Mesendoderm (in vitro differentiated cells): ENCODE measurements at regions not wholly inside any gene's neighbourhood (a gene's known extent, or its start where the extent isn't known, plus 50 kb on each side); places are given as distances from the start of the nearest gene placed in this dataset.

Experiments
- DNase-seq: peaks from one replicate; pipeline ENCODE4 v3.0.0; 2013
- H2AK5ac ChIP-seq: 2 replicates; pipeline ENCODE4 v1.6.1; 2013; ENCODE audit warnings: low read length, inconsistent platforms
- H2BK120ac ChIP-seq: 2 replicates; pipeline ENCODE4 v1.6.1; 2013; ENCODE audit warnings: low read depth, mild to moderate bottlenecking, low read length, moderate library complexity, mixed read lengths
- H2BK15ac ChIP-seq: replicated peaks from 2 replicates; pipeline ENCODE4 v1.6.1; 2013; ENCODE audit warnings: low read depth, mild to moderate bottlenecking, moderate library complexity
- H2BK5ac ChIP-seq: 2 replicates; pipeline ENCODE4 v1.6.1; 2013; ENCODE audit warnings: low read length, inconsistent platforms
- H3K18ac ChIP-seq: 2 replicates; pipeline ENCODE4 v1.6.1; 2013; ENCODE audit warnings: mild to moderate bottlenecking, low read length, mixed read lengths
- H3K23ac ChIP-seq: one replicate; pipeline ENCODE4 v1.6.1; 2013; ENCODE audit warnings: low read length
- H3K27ac ChIP-seq: 2 replicates; pipeline ENCODE4 v1.5.1; 2013; ENCODE audit warnings: low read depth, mild to moderate bottlenecking, inconsistent platforms, low read length, moderate library complexity
- H3K27me3 ChIP-seq: 2 replicates; pipeline ENCODE4 v1.6.1; 2013; ENCODE audit warnings: low read length, control low read depth, mild to moderate bottlenecking, inconsistent platforms; ENCODE audit not compliant: insufficient read depth, poor library complexity
- H3K36me3 ChIP-seq: 2 replicates; pipeline ENCODE4 v1.6.1; 2013; ENCODE audit warnings: low read length, inconsistent platforms; ENCODE audit not compliant: control insufficient read depth, insufficient read depth
- H3K4ac ChIP-seq: one replicate; pipeline ENCODE4 v1.6.1; 2013; ENCODE audit warnings: low read depth, mild to moderate bottlenecking, low read length, moderate library complexity
- H3K4me1 ChIP-seq: 2 replicates; pipeline ENCODE4 v1.6.1; 2013; ENCODE audit warnings: low read depth, low read length, inconsistent platforms; ENCODE audit not compliant: control insufficient read depth
- H3K4me2 ChIP-seq: 2 replicates; pipeline ENCODE4 v1.6.1; 2013; ENCODE audit warnings: low read length
- H3K4me3 ChIP-seq: 2 replicates; pipeline ENCODE4 v1.5.1; 2013; ENCODE audit warnings: mild to moderate bottlenecking, low read length
- H3K56ac ChIP-seq: one replicate; pipeline ENCODE4 v1.6.1; 2013; ENCODE audit warnings: low read length
- H3K79me1 ChIP-seq: 2 replicates; pipeline ENCODE4 v1.6.1; 2013; ENCODE audit warnings: low read length, inconsistent platforms
- H3K79me2 ChIP-seq: 2 replicates; pipeline ENCODE4 v1.6.1; 2013; ENCODE audit warnings: mild to moderate bottlenecking, low read length; ENCODE audit not compliant: control insufficient read depth, insufficient read depth
- H3K9ac ChIP-seq: 2 replicates; pipeline ENCODE4 v1.6.1; 2013; ENCODE audit warnings: low read length, inconsistent platforms
- H4K5ac ChIP-seq: one replicate; pipeline ENCODE4 v1.6.1; 2013; ENCODE audit warnings: low read length
- H4K8ac ChIP-seq: one replicate; pipeline ENCODE4 v1.6.1; 2013; ENCODE audit warnings: low read depth, mild to moderate bottlenecking, control low read depth, low read length, moderate library complexity
- WGBS: extraction: QIAGEN DNeasy Blood & Tissue Kit; methylation state at CpG from one replicate; pipeline ENCODE4 v1.1.7; 2013; ENCODE audit warnings: low lambda C conversion rate, missing lambda C conversion rate; ENCODE audit not compliant: insufficient coverage; ENCODE audit errors: extremely low coverage; 5-methylcytosine and 5-hydroxymethylcytosine counted together

DNA sequence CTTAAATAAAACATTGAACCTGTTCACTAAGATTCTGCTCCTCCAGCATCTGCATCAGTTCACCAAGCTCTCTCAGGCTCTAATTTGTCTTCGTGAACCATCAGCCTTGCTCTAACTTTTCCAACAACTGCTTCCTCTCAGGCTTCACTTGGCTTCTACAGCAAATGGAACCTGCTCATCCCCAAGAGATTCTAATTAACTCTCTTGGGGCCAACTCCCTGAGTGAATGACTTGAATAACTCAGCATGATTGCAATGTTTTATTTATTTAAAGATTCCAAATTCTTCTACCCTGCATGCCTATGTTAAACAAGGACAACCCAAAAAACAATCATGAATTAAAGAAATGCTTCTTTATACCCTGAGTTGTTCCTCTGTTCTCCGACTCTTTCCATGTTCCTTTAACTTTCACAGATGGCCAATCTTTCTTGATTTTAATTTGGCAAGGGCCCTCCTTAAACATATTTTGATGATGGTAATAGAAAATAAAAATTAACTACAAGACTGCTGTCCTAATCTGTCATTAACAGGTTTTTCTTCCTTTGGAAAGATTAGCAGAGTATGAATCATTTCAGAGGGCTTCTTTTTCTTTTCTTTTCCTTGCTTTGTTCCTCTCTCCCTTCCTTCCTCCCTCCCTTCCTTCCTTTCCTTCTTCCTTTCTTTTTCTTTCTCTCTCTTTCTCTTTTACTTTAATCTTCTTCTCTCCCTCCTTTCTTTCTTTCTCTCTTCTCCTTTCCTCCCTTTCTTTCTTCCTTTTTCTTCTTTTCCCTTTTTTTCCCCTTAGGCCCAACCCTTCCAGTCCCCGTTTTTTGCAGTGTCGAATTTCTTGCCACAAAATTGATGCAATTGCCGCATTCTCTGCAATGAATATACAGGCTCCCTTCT is 195.0 kb upstream of the RHOBTB1 start:
- H4K8ac ChIP-seq, result no peak overlapping the region
- H3K4ac ChIP-seq, result no peak overlapping the region
- H2BK5ac ChIP-seq, result no peak overlapping the region
- H3K4me2 ChIP-seq, result no peak overlapping the region
- H3K79me1 ChIP-seq, result no peaks in the 10 kb centered on the region
- no peak overlapping the region for H3K4me3 ChIP-seq
- H2BK120ac ChIP-seq, result peak overlapping the region; percentile 73
- H3K4me1 ChIP-seq, result peaks cover 9% of the 10 kb centered on the region
- no peak overlapping the region for H3K27ac ChIP-seq
- no peaks in the 10 kb centered on the region for H3K79me2 ChIP-seq
- DNase-seq, result no peak
- peak overlapping the region; percentile 28 for H3K18ac ChIP-seq
- H3K56ac ChIP-seq, result no peak overlapping the region
- H4K5ac ChIP-seq, result no peak overlapping the region
- no peaks in the 10 kb centered on the region for H3K27me3 ChIP-seq
- no peaks in the 10 kb centered on the region for H3K36me3 ChIP-seq
- H2AK5ac ChIP-seq, result no peak overlapping the region
- H2BK15ac ChIP-seq, result no peak overlapping the region
- no peak overlapping the region for H3K23ac ChIP-seq
- WGBS, result no CpG with 5 or more reads among the region's 5 CpGs
- no peak overlapping the region for H3K9ac ChIP-seq

DNA sequence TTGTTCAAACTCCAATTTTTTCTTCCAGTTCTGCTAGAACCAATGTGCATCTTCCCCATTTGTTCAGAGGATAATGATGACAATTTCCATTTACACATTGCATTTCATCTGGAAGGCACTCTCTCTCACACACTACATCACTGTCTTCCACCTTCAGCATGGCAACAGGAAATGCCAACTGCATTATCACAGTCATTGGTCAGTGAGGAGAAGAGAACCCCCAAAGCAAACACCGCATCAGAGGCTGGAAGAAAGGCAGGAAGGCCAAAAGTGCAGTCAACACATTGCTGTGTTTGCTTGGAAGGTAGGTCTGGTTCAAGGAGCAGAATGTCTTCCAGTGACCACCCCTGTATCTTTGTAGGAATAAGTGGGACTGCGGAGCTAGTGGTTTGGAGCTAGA is 192.2 kb upstream of the RHOBTB1 start:
- no CpG with 5 or more reads among the region's 2 CpGs for WGBS
- peaks cover 9% of the 10 kb centered on the region for H3K4me1 ChIP-seq
- no peak overlapping the region for H3K9ac ChIP-seq

DNA sequence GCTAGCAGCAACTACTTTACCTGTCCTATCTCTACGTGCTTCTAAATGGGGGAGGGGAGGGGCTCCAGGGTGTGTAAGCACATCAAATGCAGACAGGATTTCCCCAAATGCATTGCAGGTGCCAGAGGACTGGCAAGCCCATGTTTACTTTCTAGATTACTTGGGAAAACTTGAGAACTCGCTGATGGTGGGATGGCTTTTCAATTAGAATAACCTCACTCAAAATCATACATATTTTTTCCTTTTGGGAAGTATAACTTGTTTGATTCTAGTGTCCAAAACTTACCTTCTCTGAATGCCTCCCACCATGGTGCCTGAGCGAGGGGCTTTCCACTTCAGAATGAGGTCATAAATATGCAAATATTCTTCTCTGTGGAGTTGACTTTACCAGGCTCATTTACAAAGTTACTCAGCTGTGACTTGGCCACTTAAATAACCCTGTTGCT is 191.3 kb upstream of the RHOBTB1 start:
- peak; percentile 37 for DNase-seq
- WGBS, result no CpG with 5 or more reads among the region's 3 CpGs
- H3K9ac ChIP-seq, result no peak overlapping the region

More for the DNA sequence above, 192.2 kb upstream of the RHOBTB1 start:
- Histone ChIP-seq H2BK120ac (no peak overlapping the region), H2BK15ac (no peak overlapping the region), H3K79me2 (no peaks in the 10 kb centered on the region), H3K36me3 (no peaks in the 10 kb centered on the region), H3K27ac (no peak overlapping the region), H3K79me1 (no peaks in the 10 kb centered on the region), H3K4me3 (no peak overlapping the region), H3K18ac (no peak overlapping the region), H3K4ac (no peak overlapping the region), H4K5ac (no peak overlapping the region), H3K23ac (no peak overlapping the region), H3K56ac (peak overlapping the region; percentile 18), H4K8ac (no peak overlapping the region), H3K4me2 (no peak overlapping the region), H2AK5ac (no peak overlapping the region), H3K27me3 (no peaks in the 10 kb centered on the region), H2BK5ac (no peak overlapping the region)
- DNase-seq, result peak; percentile 86

DNA sequence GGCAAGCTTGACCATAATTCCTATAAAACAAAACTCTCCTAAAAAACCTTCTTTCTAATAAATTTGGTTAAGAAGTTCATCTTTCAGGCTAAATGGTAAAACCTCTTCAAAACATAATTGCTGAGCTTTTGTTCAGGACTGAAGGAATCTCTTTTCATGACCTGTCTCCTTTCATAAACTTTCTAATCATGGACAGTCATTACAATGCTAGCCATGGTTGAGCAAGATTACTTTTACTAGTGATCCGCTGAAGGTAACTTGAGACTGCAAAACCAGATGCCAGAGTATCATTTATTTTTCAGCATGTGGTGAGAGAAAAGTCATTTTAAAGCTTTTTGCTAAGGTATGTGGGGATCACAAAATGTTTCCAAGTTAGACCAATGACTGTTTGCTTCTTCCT is 186.4 kb upstream of the RHOBTB1 start:
- Histone ChIP-seq H3K4ac (no peak overlapping the region), H3K4me1 (no peaks in the 10 kb centered on the region), H3K4me3 (no peak overlapping the region), H3K36me3 (no peaks in the 10 kb centered on the region), H3K79me1 (no peaks in the 10 kb centered on the region), H4K8ac (no peak overlapping the region), H3K27me3 (no peaks in the 10 kb centered on the region), H3K23ac (no peak overlapping the region), H2BK15ac (no peak overlapping the region), H3K18ac (no peak overlapping the region), H3K79me2 (no peaks in the 10 kb centered on the region), H3K27ac (no peak overlapping the region), H2AK5ac (no peak overlapping the region), H3K9ac (no peak overlapping the region), H3K56ac (no peak overlapping the region), H3K4me2 (no peak overlapping the region), H2BK5ac (no peak overlapping the region), H4K5ac (no peak overlapping the region), H2BK120ac (no peak overlapping the region)
- whole genome bisulfite sequencing, result no CpG with 5 or more reads among the region's 1 CpG
- DNase-seq, result no peak

More for the DNA sequence above, 191.3 kb upstream of the RHOBTB1 start:
- Histone ChIP-seq H4K8ac (no peak overlapping the region), H3K27ac (no peak overlapping the region), H3K4me2 (no peak overlapping the region), H3K36me3 (no peaks in the 10 kb centered on the region), H2BK5ac (no peak overlapping the region), H4K5ac (no peak overlapping the region), H3K27me3 (no peaks in the 10 kb centered on the region), H3K4ac (no peak overlapping the region), H3K56ac (no peak overlapping the region), H3K4me3 (no peak overlapping the region), H3K23ac (no peak overlapping the region), H3K18ac (no peak overlapping the region), H3K4me1 (peaks cover 9% of the 10 kb centered on the region), H2AK5ac (no peak overlapping the region), H3K79me2 (no peaks in the 10 kb centered on the region), H2BK15ac (no peak overlapping the region), H2BK120ac (no peak overlapping the region), H3K79me1 (no peaks in the 10 kb centered on the region)

DNA sequence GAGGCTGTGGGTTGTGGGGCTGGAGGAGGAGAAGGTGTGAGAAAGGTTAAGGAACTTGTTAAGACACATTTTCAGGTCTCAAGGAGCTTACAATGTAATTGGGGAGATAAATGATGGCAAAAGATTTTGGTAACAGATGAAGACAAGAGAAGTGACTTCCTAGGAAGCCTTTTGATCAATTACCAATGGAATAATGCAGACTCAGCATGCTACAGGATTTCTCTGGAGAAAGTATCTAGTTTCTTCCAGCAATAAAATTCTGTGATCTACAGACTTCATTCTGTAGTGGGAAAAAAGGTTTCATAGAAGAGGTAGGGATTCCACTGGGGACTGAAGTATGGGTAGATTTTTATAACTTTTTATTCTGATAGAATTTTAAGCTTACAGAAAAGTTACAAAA is 184.2 kb upstream of the RHOBTB1 start:
- no peak for DNase-seq
- no peak overlapping the region for H3K18ac ChIP-seq

More for the DNA sequence above, 184.2 kb upstream of the RHOBTB1 start:
- Histone ChIP-seq H2BK5ac (no peak overlapping the region), H3K27me3 (no peaks in the 10 kb centered on the region), H2AK5ac (no peak overlapping the region), H3K36me3 (no peaks in the 10 kb centered on the region), H4K5ac (no peak overlapping the region), H3K9ac (no peak overlapping the region), H2BK120ac (no peak overlapping the region), H3K4ac (no peak overlapping the region), H3K56ac (no peak overlapping the region), H3K79me1 (no peaks in the 10 kb centered on the region), H3K4me2 (no peak overlapping the region), H3K27ac (no peak overlapping the region), H3K79me2 (no peaks in the 10 kb centered on the region), H4K8ac (no peak overlapping the region), H3K23ac (no peak overlapping the region), H2BK15ac (no peak overlapping the region), H3K4me1 (no peaks in the 10 kb centered on the region), H3K4me3 (no peak overlapping the region)
